Activated CD8-positive, alpha-beta T cell treated with anti-CD3 and anti-CD28 coated beads for 36 hours (primary cell): ENCODE measurements at regions not wholly inside any gene's neighbourhood (a gene's known extent, or its start where the extent isn't known, plus 50 kb on each side); places are given as distances from the start of the nearest gene placed in this dataset.

ENCODE experiments used
- ATAC-seq: fragments of 200-7000 bp; cut with Tn5 transposase; one replicate; pipeline ENCODE4 v1.10.0; 2021; ENCODE audit warnings: mild to moderate bottlenecking, moderate library complexity
- CTCF ChIA-PET: fragments of 350-600 bp; sonication (Branson Sonifier 250); formaldehyde crosslinking; loops from one replicate; lab custom pipeline; 2021; ENCODE audit warnings: antibody characterized with exemption; lab: Charles Lee
- POLR2A ChIA-PET: fragments of 350-600 bp; sonication (Branson Sonifier 250); formaldehyde crosslinking; loops from one replicate; lab custom pipeline; 2021; ENCODE audit warnings: antibody characterized with exemption; lab: Charles Lee
- DNase-seq: peaks from one replicate; pipeline ENCODE4 v3.0.0-alpha.2; 2020
- H3K27ac Mint-ChIP-seq: one replicate; pipeline ENCODE4 v1.8.0; 2021; ENCODE audit warnings: mild to moderate bottlenecking, mixed read lengths
- H3K27me3 Mint-ChIP-seq: one replicate; pipeline ENCODE4 v1.8.0; 2021; ENCODE audit warnings: mixed read lengths
- H3K36me3 Mint-ChIP-seq: one replicate; pipeline ENCODE4 v1.8.0; 2021; ENCODE audit warnings: low read depth, mixed read lengths
- H3K4me1 Mint-ChIP-seq: one replicate; pipeline ENCODE4 v1.8.0; 2021; ENCODE audit warnings: low read depth, mixed read lengths
- H3K4me3 Mint-ChIP-seq: one replicate; pipeline ENCODE4 v1.8.0; 2021; ENCODE audit warnings: mild to moderate bottlenecking, moderate library complexity, mixed read lengths
- H3K9me3 Mint-ChIP-seq: one replicate; pipeline ENCODE4 v1.8.0; 2021; ENCODE audit warnings: mixed read lengths
- intact Hi-C: fragments of 100-400 bp; cut with micrococcal nuclease; formaldehyde crosslinking; loops from one replicate; pipeline ENCODE4 v1.10.0; 2022
- TF ChIP-seq, protein P1 (sequence below): fragments of 200-600 bp; IDR thresholded peaks from one replicate; pipeline ENCODE4 v1.8.0; 2022; ENCODE audit warnings: antibody characterized with exemption, mild to moderate bottlenecking

DNA sequence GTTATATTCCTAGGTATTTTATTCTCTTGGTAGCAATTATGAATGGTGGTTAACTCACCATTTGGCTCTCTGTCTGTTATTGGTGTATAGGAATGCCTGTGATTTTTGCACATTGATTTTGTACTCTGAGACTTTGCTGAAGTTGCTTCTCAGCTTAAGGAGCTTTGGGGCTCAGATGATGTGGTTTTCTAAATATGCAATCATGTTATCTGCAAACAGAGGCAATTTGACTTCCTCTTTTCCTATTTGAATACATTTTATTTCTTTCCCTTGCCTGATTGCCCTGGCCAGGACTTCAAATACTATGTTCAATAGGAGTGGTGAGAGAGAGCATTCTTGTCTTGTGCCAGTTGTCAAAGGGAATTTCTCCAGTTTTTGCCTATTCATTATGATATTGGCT, 310.9 kb upstream of the RBMY1B start:
- no peak overlapping the region for H3K27ac Mint-ChIP-seq
- ATAC-seq (no peak), DNase-seq (no peak)
- H3K27me3 Mint-ChIP-seq = no peaks in the 10 kb centered on the region
- CTCF ChIA-PET = no interaction called here
- H3K4me3 Mint-ChIP-seq = no peak overlapping the region
- TF ChIP-seq, protein P1, sequence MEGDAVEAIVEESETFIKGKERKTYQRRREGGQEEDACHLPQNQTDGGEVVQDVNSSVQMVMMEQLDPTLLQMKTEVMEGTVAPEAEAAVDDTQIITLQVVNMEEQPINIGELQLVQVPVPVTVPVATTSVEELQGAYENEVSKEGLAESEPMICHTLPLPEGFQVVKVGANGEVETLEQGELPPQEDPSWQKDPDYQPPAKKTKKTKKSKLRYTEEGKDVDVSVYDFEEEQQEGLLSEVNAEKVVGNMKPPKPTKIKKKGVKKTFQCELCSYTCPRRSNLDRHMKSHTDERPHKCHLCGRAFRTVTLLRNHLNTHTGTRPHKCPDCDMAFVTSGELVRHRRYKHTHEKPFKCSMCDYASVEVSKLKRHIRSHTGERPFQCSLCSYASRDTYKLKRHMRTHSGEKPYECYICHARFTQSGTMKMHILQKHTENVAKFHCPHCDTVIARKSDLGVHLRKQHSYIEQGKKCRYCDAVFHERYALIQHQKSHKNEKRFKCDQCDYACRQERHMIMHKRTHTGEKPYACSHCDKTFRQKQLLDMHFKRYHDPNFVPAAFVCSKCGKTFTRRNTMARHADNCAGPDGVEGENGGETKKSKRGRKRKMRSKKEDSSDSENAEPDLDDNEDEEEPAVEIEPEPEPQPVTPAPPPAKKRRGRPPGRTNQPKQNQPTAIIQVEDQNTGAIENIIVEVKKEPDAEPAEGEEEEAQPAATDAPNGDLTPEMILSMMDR = no peak
- H3K9me3 Mint-ChIP-seq = no peaks in the 10 kb centered on the region
- POLR2A ChIA-PET = no interaction called here
- intact Hi-C loops = no loop called here
- H3K36me3 Mint-ChIP-seq = no peaks in the 10 kb centered on the region
- no peaks in the 10 kb centered on the region for H3K4me1 Mint-ChIP-seq

DNA sequence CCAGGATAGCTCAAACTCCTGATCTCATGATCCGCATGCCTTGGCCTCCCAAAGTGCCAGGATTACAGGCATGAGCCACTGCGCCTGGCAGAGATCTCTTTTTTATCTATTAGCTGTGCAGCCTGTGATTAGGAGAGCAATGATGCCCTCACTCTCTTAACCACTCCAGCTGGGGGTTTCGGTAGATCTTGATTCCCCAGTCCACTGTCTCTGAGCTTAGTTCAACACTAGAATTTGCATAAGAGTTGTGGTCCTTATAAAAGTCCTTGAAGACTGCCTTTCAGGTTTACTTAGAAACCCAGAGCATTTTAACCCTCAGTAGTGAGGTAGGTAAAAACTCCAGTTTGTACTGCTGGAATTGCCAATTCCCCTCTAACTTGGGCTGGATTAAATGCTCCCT, 283.3 kb upstream of the RBMY1B start:
- no peaks in the 10 kb centered on the region for H3K36me3 Mint-ChIP-seq
- intact Hi-C loops = no loop called here
- H3K9me3 Mint-ChIP-seq = no peaks in the 10 kb centered on the region
- POLR2A ChIA-PET = no interaction called here
- no peaks in the 10 kb centered on the region for H3K27me3 Mint-ChIP-seq
- TF ChIP-seq, protein P1 = no peak
- no peak overlapping the region for H3K27ac Mint-ChIP-seq
- no peak for ATAC-seq
- CTCF ChIA-PET = no interaction called here
- no peak overlapping the region for H3K4me3 Mint-ChIP-seq
- no peak for DNase-seq
- H3K4me1 Mint-ChIP-seq = no peaks in the 10 kb centered on the region

DNA sequence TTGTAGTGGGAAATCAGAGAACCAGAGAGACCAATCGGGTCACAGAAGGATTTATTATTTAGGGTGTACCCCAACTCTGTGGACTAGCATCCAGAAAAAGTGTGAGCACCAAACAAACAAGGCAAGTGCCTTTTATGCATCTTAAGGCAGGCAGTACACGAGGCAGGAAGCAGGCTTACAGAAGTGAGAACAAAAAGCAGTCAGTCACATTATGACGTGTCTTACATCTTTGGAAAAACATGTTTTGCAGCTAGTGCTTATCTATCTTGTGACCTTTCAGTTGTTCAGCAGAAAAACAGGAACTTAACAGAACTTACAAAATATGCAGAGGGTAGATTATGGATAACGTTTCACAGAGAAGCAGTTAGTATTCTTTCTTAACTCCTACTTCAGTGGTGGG, 270.9 kb upstream of the RBMY1B start:
- Mint-ChIP-seq H3K27me3 (no peaks in the 10 kb centered on the region), H3K27ac (peak overlapping the region; percentile 83), H3K4me3 (no peak overlapping the region), H3K4me1 (peaks cover 28% of the 10 kb centered on the region), H3K9me3 (peaks cover 6% of the 10 kb centered on the region), H3K36me3 (peaks cover 15% of the 10 kb centered on the region)
- DNase-seq (peak; percentile 46), ATAC-seq (peak; percentile 81)
- TF ChIP-seq, protein P1 = no peak
- intact Hi-C loops = no loop called here
- CTCF ChIA-PET = no interaction called here
- POLR2A ChIA-PET = interaction anchor here (1.7 kb wide), 1 partner anchor 9 kb away, joined by 4 read pairs; no protein-coding TSS in a partner anchor

DNA sequence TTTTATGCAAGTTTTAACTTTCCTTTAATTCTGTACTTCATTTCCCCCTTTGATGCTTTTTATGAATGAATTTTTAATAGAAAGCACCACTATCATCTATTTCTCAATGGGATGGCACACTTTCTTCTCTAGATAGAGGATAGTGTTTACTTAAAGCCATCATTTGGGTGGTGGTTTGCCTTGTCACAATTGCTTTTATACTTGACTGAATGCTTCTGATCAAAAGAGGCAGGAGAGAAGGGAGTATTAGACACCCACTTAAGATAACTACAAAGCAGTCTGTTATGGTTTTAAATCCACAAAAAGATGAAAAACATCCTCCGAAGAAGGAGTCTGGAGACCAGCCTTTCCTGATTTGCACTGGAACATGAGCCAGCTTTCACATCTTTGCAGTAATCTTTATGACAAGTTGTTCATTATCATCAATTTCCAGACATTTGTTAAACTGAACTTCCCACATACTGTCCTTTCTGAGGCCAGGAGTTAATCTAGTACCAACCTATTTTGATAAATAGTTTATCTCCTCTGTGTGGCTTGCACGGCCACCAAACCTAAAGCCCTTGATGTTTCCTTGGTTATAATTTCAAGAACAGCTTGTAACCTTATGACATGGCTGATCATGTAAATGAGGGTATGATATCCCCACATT, 270.4 kb upstream of the RBMY1B start:
- no peak overlapping the region for H3K4me3 Mint-ChIP-seq
- peaks cover 15% of the 10 kb centered on the region for H3K36me3 Mint-ChIP-seq
- H3K9me3 Mint-ChIP-seq = peaks cover 6% of the 10 kb centered on the region
- TF ChIP-seq, protein P1 = no peak
- H3K27me3 Mint-ChIP-seq = no peaks in the 10 kb centered on the region
- ChIA-PET CTCF (no interaction called here), POLR2A (interaction anchor here (1.0 to 1.7 kb wide), 2 partner anchors 9 to 18 kb away, joined by 3 to 4 read pairs; no protein-coding TSS in a partner anchor)
- intact Hi-C loops = no loop called here
- peak overlapping the region; percentile 83 for H3K27ac Mint-ChIP-seq
- peaks cover 28% of the 10 kb centered on the region for H3K4me1 Mint-ChIP-seq
- ATAC-seq (no peak), DNase-seq (no peak)

DNA sequence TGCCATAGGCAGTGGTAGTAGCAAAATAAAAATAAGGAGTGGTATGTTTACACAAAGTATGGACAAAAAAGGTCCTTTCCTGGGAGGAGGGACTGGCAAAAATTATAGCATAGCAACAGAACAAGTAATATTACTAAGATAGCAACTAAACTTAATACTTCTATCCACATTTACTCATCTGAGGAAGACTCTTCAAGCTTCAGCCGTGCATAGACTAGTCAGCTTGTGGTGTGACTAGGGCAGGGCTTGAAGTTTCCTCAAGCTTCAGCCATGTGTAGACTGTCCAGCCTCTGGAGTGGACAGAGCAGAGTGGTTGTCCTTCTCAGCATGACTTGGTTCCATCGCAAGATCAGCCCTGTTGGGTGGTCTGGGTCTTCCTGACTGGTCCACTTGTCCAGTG, 268.3 kb upstream of the RBMY1B start:
- ChIA-PET POLR2A (interaction anchor here (1.1 kb wide), 1 partner anchor 667 kb away, joined by 3 read pairs; the partner anchor contains the start of gene EIF1AY), CTCF (no interaction called here)
- H3K27me3 Mint-ChIP-seq = no peaks in the 10 kb centered on the region
- DNase-seq = no peak
- peak; percentile 22 for ATAC-seq
- peak overlapping the region; percentile 83 for H3K27ac Mint-ChIP-seq
- H3K36me3 Mint-ChIP-seq = peaks cover 15% of the 10 kb centered on the region
- intact Hi-C loops = no loop called here
- TF ChIP-seq, protein P1 = no peak
- H3K4me3 Mint-ChIP-seq = no peak overlapping the region
- peaks cover 39% of the 10 kb centered on the region for H3K4me1 Mint-ChIP-seq
- peaks cover 6% of the 10 kb centered on the region for H3K9me3 Mint-ChIP-seq
